ENCODE measurements at regions not wholly inside any gene's neighbourhood (a gene's known extent, or its start where the extent isn't known, plus 50 kb on each side); places are given as distances from the start of the nearest gene placed in this dataset.

GRCh38 chr10:47241946-47242867 lies 57.8 kb upstream of the GDF10 start:
- DNase-seq (ENCODE audit: low spot score): no peak
- no peak overlapping the region for H3K9ac ChIP-seq (ENCODE audit: low read depth in 1 of 2, low read length in 2 of 2)
- H3K4me1 ChIP-seq (ENCODE audit: control insufficient read depth in 4 of 4, insufficient read depth in 4 of 4, low read length in 3 of 4): no peaks in the 10 kb centered on the region
- no peak overlapping the region for H3K4me3 ChIP-seq (ENCODE audit: low read depth in 1 of 3, low read length in 3 of 3)
- no peaks in the 10 kb centered on the region for H3K36me3 ChIP-seq (ENCODE audit: control insufficient read depth in 4 of 4, insufficient read depth in 3 of 4, low read depth in 1 of 4, low read length in 3 of 4)
- H3K9me3 ChIP-seq (ENCODE audit: control insufficient read depth in 4 of 4, low read length in 3 of 4): peaks cover 0 to 2% (median 0%) of the 10 kb centered on the region in 4 donors
- H3K27ac ChIP-seq (ENCODE audit: low read depth in 1 of 2, low read length in 2 of 2): no peak overlapping the region
- H3K27me3 ChIP-seq (ENCODE audit: control insufficient read depth in 4 of 4, insufficient read depth in 4 of 4, low read length in 3 of 4): no peaks in the 10 kb centered on the region
- 87% methylated on average over 9 of the region's 9 CpGs for WGBS
- TF ChIP-seq MAX (IDR thresholded peaks at IDR 0.05) (no peak), HNF4G (IDR thresholded peaks at IDR 0.05) (no peak), SP1 (IDR thresholded peaks at IDR 0.05) (no peak), ATF3 (IDR thresholded peaks at IDR 0.05) (no peak), REST (IDR thresholded peaks at IDR 0.05) (no peak), CTCF (IDR thresholded peaks at IDR 0.05; ENCODE audit: low read depth, low read length, missing input control) (no peak), EGR1 (IDR thresholded peaks at IDR 0.05; ENCODE audit: low read depth in 2 of 2) (no peak), HNF4A (conservative IDR thresholded peaks at IDR 0.05) (no peak), JUND (IDR thresholded peaks at IDR 0.05) (no peak), YY1 (IDR thresholded peaks at IDR 0.05) (no peak), NR2F2 (IDR thresholded peaks at IDR 0.05) (no peak), ZBTB33 (IDR thresholded peaks at IDR 0.05) (no peak), GABPA (IDR thresholded peaks at IDR 0.05 in 1 of 2, conservative IDR thresholded peaks at IDR 0.05 in 1 of 2) (no peak)

- TF ChIP-seq ZBTB33 (IDR thresholded peaks at IDR 0.05): no peak
- no peak for TF ChIP-seq EGR1 (IDR thresholded peaks at IDR 0.05; ENCODE audit: low read depth in 2 of 2)
- TF ChIP-seq TAF1 (conservative IDR thresholded peaks at IDR 0.05): no peak
- TF ChIP-seq FOXA2 (IDR thresholded peaks at IDR 0.05): no peak
- no peak for TF ChIP-seq SP1 (IDR thresholded peaks at IDR 0.05)
- Histone ChIP-seq H3K9ac (ENCODE audit: low read depth in 1 of 2, low read length in 2 of 2) (no peak overlapping the region), H3K4me3 (ENCODE audit: low read depth in 1 of 3, low read length in 3 of 3) (no peak overlapping the region), H3K36me3 (ENCODE audit: control insufficient read depth in 4 of 4, insufficient read depth in 3 of 4, low read depth in 1 of 4, low read length in 3 of 4) (no peaks in the 10 kb centered on the region), H3K27me3 (ENCODE audit: control insufficient read depth in 4 of 4, insufficient read depth in 4 of 4, low read length in 3 of 4) (no peaks in the 10 kb centered on the region), H3K9me3 (ENCODE audit: control insufficient read depth in 4 of 4, low read length in 3 of 4) (peaks cover 0 to 2% (median 0%) of the 10 kb centered on the region in 4 donors), H3K4me1 (ENCODE audit: control insufficient read depth in 4 of 4, insufficient read depth in 4 of 4, low read length in 3 of 4) (no peaks in the 10 kb centered on the region), H3K27ac (ENCODE audit: low read depth in 1 of 2, low read length in 2 of 2) (no peak overlapping the region)
- DNase-seq (ENCODE audit: low spot score): no peak
- 95% methylated on average over 4 of the region's 4 CpGs for WGBS
Measured at GRCh38 chr10:47243356-47243755, 56.6 kb upstream of the GDF10 start.

Data from liver (tissue), 8 donors.